Endodermal cell (in vitro differentiated cells): ENCODE measurements at regions not wholly inside any gene's neighbourhood (a gene's known extent, or its start where the extent isn't known, plus 50 kb on each side); places are given as distances from the start of the nearest gene placed in this dataset.

Experiments
- DNase-seq: peaks from one replicate; pipeline ENCODE4 v3.0.0-alpha.2; 2017
- H3K27ac ChIP-seq: 2 replicates; pipeline ENCODE4 v1.5.1; 2013; ENCODE audit warnings: mild to moderate bottlenecking, low read depth, low read length, moderate library complexity
- H3K27me3 ChIP-seq: 2 replicates; pipeline ENCODE4 v1.6.1; 2013; ENCODE audit warnings: mild to moderate bottlenecking, low read length, moderate library complexity; ENCODE audit not compliant: insufficient read depth, control insufficient read depth, poor library complexity, severe bottlenecking
- H3K36me3 ChIP-seq: 2 replicates; pipeline ENCODE4 v1.7.0; 2013; ENCODE audit warnings: mild to moderate bottlenecking, low read length, moderate library complexity; ENCODE audit not compliant: control insufficient read depth, insufficient read depth
- H3K4me1 ChIP-seq: one replicate; pipeline ENCODE4 v1.7.0; 2013; ENCODE audit warnings: low read length; ENCODE audit not compliant: control insufficient read depth, insufficient read depth
- H3K4me3 ChIP-seq: 2 replicates; pipeline ENCODE4 v1.5.1; 2013; ENCODE audit warnings: mild to moderate bottlenecking, low read length, moderate library complexity
- H3K9ac ChIP-seq: 2 replicates; pipeline ENCODE4 v1.6.1; 2013; ENCODE audit warnings: mild to moderate bottlenecking, low read length, moderate library complexity; ENCODE audit not compliant: poor library complexity, severe bottlenecking; ENCODE audit errors: extremely low read depth
- H3K9me3 ChIP-seq: 2 replicates; pipeline ENCODE4 v1.6.1; 2013; ENCODE audit warnings: mild to moderate bottlenecking, low read length, moderate library complexity; ENCODE audit not compliant: control insufficient read depth
- H3K27ac Mint-ChIP-seq: 2 replicates; pipeline ENCODE4 v1.8.0; 2020; ENCODE audit warnings: mixed read lengths
- H3K27me3 Mint-ChIP-seq: 2 replicates; pipeline ENCODE4 v1.8.0; 2021; ENCODE audit warnings: mild to moderate bottlenecking, mixed read lengths; ENCODE audit not compliant: insufficient read depth
- H3K36me3 Mint-ChIP-seq: 2 replicates; pipeline ENCODE4 v1.8.0; 2020; ENCODE audit warnings: low read depth, mixed read lengths
- H3K4me1 Mint-ChIP-seq: 2 replicates; pipeline ENCODE4 v1.8.0; 2020; ENCODE audit warnings: mixed read lengths
- H3K4me3 Mint-ChIP-seq: 2 replicates; pipeline ENCODE4 v1.8.0; 2020; ENCODE audit warnings: mild to moderate bottlenecking, moderate library complexity, mixed read lengths
- H3K9me3 Mint-ChIP-seq: 2 replicates; pipeline ENCODE4 v1.8.0; 2020; ENCODE audit warnings: mild to moderate bottlenecking, mixed read lengths
- CTCF ChIP-seq: fragments of 200-600 bp; sonication (generic); conservative IDR thresholded peaks from 2 replicates; pipeline ENCODE4 v1.5.0; 2021; ENCODE audit warnings: antibody characterized with exemption, mild to moderate bottlenecking
- WGBS, 2 experiments: methylation state at CpG; one replicate each; pipeline versions ENCODE4 v1.1.5 to v1.1.7; 2013; ENCODE audit warnings: missing lambda C conversion rate in 2 of 2, mixed read lengths in 1 of 2; ENCODE audit not compliant: insufficient coverage in 1 of 2, insufficient read length in 1 of 2; 5-methylcytosine and 5-hydroxymethylcytosine counted together

DNA sequence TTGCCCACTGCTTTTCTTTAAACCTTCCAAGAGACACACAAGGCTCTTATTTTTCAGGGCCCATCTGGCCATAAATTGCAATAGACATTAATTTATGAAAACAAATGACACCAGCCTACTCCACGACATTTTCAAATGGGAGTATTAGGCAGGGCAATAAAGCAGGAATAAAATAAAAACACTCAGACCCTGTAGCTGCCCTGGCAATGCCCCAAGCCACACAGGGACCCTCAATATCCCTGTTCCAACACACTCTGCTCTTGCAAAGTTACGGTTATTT lies 550.8 kb upstream of the TNP1 start:
- Mint-ChIP-seq H3K27me3 (peaks cover 3% of the 10 kb centered on the region), H3K4me1 (peaks cover 11% of the 10 kb centered on the region), H3K27ac (no peak overlapping the region), H3K9me3 (no peaks in the 10 kb centered on the region), H3K4me3 (no peak overlapping the region), H3K36me3 (no peaks in the 10 kb centered on the region)
- no peak overlapping the region for H3K27ac ChIP-seq
- no peaks in the 10 kb centered on the region for H3K27me3 ChIP-seq
- no peaks in the 10 kb centered on the region for H3K36me3 ChIP-seq
- no peak overlapping the region for H3K4me3 ChIP-seq
- no peaks in the 10 kb centered on the region for H3K9me3 ChIP-seq
- H3K4me1 ChIP-seq, result no peaks in the 10 kb centered on the region
- H3K9ac ChIP-seq, result no peak overlapping the region
- TF ChIP-seq CTCF, result no peak
- no peak for DNase-seq
- 89 to 100% methylated on average over 2 of the region's 2 CpGs for WGBS, 2 experiments

GRCh38 chr2:217409949-217410680 lies 550.3 kb upstream of the TNP1 start:
- TF ChIP-seq CTCF, result no peak
- H3K27ac ChIP-seq, result no peak overlapping the region
- H3K4me1 Mint-ChIP-seq, result peaks cover 11% of the 10 kb centered on the region
- no peak overlapping the region for H3K27ac Mint-ChIP-seq
- no peaks in the 10 kb centered on the region for H3K4me1 ChIP-seq
- WGBS, 2 experiments, result 83 to 96% methylated on average over 1 to 2 of the region's 2 CpGs
- H3K9me3 Mint-ChIP-seq, result no peaks in the 10 kb centered on the region
- H3K4me3 Mint-ChIP-seq, result no peak overlapping the region
- peaks cover 3% of the 10 kb centered on the region for H3K27me3 Mint-ChIP-seq
- no peak overlapping the region for H3K9ac ChIP-seq
- H3K36me3 ChIP-seq, result no peaks in the 10 kb centered on the region
- no peak overlapping the region for H3K4me3 ChIP-seq
- no peak for DNase-seq
- H3K9me3 ChIP-seq, result no peaks in the 10 kb centered on the region
- H3K27me3 ChIP-seq, result no peaks in the 10 kb centered on the region
- no peaks in the 10 kb centered on the region for H3K36me3 Mint-ChIP-seq

DNA sequence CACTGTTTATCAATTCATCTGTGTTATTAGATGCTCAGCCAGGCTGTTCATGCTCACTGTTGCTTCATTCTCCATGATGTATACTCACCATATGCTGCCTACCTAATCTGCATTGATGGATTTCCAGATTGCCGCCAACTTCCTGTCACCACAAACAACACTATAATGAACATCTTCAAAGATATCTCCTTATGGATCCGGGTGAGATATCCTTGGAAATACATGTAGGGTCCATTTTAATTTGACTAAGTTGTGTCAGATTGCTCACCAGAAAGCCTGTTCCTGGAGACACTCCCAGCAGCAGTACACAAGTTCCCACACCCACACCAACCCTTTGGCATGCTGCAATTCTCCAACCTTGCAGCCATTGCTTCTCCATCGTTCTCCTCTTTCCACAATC lies 547.5 kb upstream of the TNP1 start:
- H3K27me3 ChIP-seq, result no peaks in the 10 kb centered on the region
- H3K27ac ChIP-seq, result no peak overlapping the region
- no peak overlapping the region for H3K9ac ChIP-seq
- no peaks in the 10 kb centered on the region for H3K4me1 ChIP-seq
- H3K4me3 ChIP-seq, result no peak overlapping the region
- no peaks in the 10 kb centered on the region for H3K9me3 ChIP-seq
- no peak for DNase-seq
- no peaks in the 10 kb centered on the region for H3K9me3 Mint-ChIP-seq
- peaks cover 11% of the 10 kb centered on the region for H3K4me1 Mint-ChIP-seq
- H3K27me3 Mint-ChIP-seq, result peaks cover 10% of the 10 kb centered on the region
- WGBS, 2 experiments, result 94% methylated on average over 3 of the region's 3 CpGs; no CpG with 5 or more reads in 1 of the 2 experiments
- no peaks in the 10 kb centered on the region for H3K36me3 ChIP-seq
- no peak overlapping the region for H3K27ac Mint-ChIP-seq
- TF ChIP-seq CTCF, result no peak
- H3K36me3 Mint-ChIP-seq, result no peaks in the 10 kb centered on the region
- H3K4me3 Mint-ChIP-seq, result no peak overlapping the region
